ENCODE measurements at regions not wholly inside any gene's neighbourhood (a gene's known extent, or its start where the extent isn't known, plus 50 kb on each side); places are given as distances from the start of the nearest gene placed in this dataset.

DNA sequence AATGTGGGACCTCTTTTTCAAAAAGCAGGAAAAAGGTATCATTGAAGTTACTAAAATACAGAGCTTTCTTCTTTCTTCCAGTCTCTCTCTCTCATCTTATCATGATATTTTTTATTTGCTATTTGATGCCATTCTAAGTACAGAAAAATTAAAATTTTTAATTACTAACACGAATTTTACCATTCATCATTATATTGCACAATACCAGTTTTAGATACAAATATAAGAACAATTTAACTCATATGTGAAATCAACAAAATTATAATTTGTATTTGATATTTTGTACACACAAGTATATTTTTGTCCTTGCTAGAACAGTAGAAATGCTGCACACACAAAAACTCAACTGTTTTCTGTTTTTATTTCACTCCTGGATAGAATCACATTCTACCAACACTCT is 112.2 kb downstream of the OAT start:
- Histone ChIP-seq H3K36me3 (ENCODE audit: control insufficient read depth in 3 of 3, insufficient read depth in 3 of 3, low read length in 3 of 3) (no peaks in the 10 kb centered on the region), H3K9me3 (ENCODE audit: control insufficient read depth in 3 of 3, low read length in 3 of 3) (no peaks in the 10 kb centered on the region), H3K4me3 (ENCODE audit: low read length in 3 of 3) (no peak overlapping the region), H3K4me1 (ENCODE audit: control insufficient read depth in 3 of 3, insufficient read depth in 3 of 3, low read length in 3 of 3) (no peaks in the 10 kb centered on the region), H3K27ac (ENCODE audit: low read depth, low read length) (no peak overlapping the region), H3K27me3 (ENCODE audit: control insufficient read depth in 3 of 3, insufficient read depth in 3 of 3, low read length in 3 of 3) (peaks cover 0 to 6% (median 0%) of the 10 kb centered on the region in 3 donors), H3K9ac (ENCODE audit: low read depth in 1 of 3, low read length in 3 of 3) (no peak overlapping the region)

DNA sequence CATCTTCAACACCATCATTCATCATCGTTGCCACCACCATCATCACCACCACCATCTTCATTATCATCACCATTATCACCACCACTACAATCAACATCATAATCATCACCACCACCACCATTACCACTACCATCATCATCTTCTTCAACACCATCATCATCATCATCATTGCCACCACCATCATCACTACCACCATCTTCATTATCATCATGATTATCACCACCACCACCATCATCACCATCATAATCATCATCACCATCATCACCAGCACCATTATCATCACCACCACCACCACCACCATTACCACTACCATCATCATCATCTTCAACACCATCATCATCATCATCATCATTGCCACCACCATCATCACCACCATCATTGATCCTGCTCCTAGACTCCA is 112.7 kb downstream of the OAT start:
- Histone ChIP-seq H3K9me3 (ENCODE audit: control insufficient read depth in 3 of 3, low read length in 3 of 3) (no peaks in the 10 kb centered on the region), H3K4me1 (ENCODE audit: control insufficient read depth in 3 of 3, insufficient read depth in 3 of 3, low read length in 3 of 3) (no peaks in the 10 kb centered on the region), H3K4me3 (ENCODE audit: low read length in 3 of 3) (no peak overlapping the region), H3K9ac (ENCODE audit: low read depth in 1 of 3, low read length in 3 of 3) (no peak overlapping the region), H3K27me3 (ENCODE audit: control insufficient read depth in 3 of 3, insufficient read depth in 3 of 3, low read length in 3 of 3) (peaks cover 0 to 6% (median 0%) of the 10 kb centered on the region in 3 donors), H3K36me3 (ENCODE audit: control insufficient read depth in 3 of 3, insufficient read depth in 3 of 3, low read length in 3 of 3) (no peaks in the 10 kb centered on the region), H3K27ac (ENCODE audit: low read depth, low read length) (no peak overlapping the region)

DNA sequence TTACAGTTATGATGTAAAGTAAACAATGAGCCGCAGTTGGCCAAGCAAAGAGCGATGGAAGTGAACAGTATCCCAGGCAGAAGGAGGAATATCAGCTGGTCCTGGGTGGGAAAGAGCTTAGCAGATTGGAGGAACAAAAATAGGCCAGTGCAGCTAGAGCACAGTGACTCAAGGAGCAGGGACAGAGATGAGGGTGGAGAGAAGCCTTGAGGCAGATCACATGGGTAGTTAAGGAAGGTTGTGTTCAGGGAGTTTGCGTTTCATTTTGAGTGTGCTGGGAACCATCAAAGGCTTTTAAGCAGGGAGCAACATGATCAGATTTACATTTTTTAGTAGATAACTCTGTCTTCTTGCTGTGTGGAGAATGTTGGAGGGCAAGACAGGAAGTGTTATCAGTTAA is 113.6 kb downstream of the OAT start:
- H3K4me3 ChIP-seq (ENCODE audit: low read length in 3 of 3): no peak overlapping the region
- peaks cover 0 to 6% (median 0%) of the 10 kb centered on the region in 3 donors for H3K27me3 ChIP-seq (ENCODE audit: control insufficient read depth in 3 of 3, insufficient read depth in 3 of 3, low read length in 3 of 3)
- no peaks in the 10 kb centered on the region for H3K9me3 ChIP-seq (ENCODE audit: control insufficient read depth in 3 of 3, low read length in 3 of 3)
- H3K9ac ChIP-seq (ENCODE audit: low read depth in 1 of 3, low read length in 3 of 3): no peak overlapping the region
- no peak overlapping the region for H3K27ac ChIP-seq (ENCODE audit: low read depth, low read length)
- H3K36me3 ChIP-seq (ENCODE audit: control insufficient read depth in 3 of 3, insufficient read depth in 3 of 3, low read length in 3 of 3): no peaks in the 10 kb centered on the region
- H3K4me1 ChIP-seq (ENCODE audit: control insufficient read depth in 3 of 3, insufficient read depth in 3 of 3, low read length in 3 of 3): no peaks in the 10 kb centered on the region

DNA sequence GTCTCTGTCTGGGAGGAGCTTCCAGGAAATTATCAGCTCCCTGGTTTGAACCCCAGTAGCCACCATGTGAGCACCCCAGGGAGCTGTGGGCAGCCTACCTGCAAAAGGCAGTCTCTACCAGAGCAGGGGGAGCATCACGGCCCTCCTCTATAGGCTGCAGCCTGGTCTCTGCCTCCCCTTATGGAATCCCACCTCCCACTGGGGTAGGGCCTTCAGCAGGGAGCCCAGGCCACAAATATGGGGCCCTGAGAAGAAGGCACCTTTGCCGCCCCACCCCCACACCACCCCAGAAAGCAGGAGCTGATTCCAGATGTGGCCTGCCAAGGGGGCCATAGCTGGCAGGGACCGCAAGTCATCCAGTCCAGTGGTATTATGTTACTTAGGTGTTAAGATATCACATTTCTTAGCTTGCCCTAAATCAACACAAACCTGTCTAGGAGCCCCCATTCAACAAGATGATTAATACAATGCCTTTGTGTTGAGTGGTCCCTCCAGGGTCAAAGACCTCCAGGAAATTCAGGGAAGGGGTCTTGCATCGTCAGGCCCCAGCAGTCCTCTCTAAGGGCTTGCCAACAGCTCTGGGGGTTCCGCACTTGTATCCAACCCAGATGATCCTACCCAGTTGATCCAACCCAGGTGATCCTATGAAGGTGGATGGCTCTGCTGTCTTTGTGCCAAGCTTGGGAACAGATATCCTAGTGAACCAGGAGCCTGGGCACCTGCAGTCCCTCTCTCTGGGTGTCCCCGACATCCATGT is 114.9 kb downstream of the OAT start:
- no peak overlapping the region for H3K27ac ChIP-seq (ENCODE audit: low read depth, low read length)
- no peak overlapping the region for H3K4me3 ChIP-seq (ENCODE audit: low read length in 3 of 3)
- no peaks in the 10 kb centered on the region for H3K4me1 ChIP-seq (ENCODE audit: control insufficient read depth in 3 of 3, insufficient read depth in 3 of 3, low read length in 3 of 3)
- no peaks in the 10 kb centered on the region for H3K9me3 ChIP-seq (ENCODE audit: control insufficient read depth in 3 of 3, low read length in 3 of 3)
- H3K9ac ChIP-seq (ENCODE audit: low read depth in 1 of 3, low read length in 3 of 3): no peak overlapping the region
- peaks cover 0 to 8% (median 0%) of the 10 kb centered on the region in 3 donors for H3K27me3 ChIP-seq (ENCODE audit: control insufficient read depth in 3 of 3, insufficient read depth in 3 of 3, low read length in 3 of 3)
- H3K36me3 ChIP-seq (ENCODE audit: control insufficient read depth in 3 of 3, insufficient read depth in 3 of 3, low read length in 3 of 3): no peaks in the 10 kb centered on the region

DNA sequence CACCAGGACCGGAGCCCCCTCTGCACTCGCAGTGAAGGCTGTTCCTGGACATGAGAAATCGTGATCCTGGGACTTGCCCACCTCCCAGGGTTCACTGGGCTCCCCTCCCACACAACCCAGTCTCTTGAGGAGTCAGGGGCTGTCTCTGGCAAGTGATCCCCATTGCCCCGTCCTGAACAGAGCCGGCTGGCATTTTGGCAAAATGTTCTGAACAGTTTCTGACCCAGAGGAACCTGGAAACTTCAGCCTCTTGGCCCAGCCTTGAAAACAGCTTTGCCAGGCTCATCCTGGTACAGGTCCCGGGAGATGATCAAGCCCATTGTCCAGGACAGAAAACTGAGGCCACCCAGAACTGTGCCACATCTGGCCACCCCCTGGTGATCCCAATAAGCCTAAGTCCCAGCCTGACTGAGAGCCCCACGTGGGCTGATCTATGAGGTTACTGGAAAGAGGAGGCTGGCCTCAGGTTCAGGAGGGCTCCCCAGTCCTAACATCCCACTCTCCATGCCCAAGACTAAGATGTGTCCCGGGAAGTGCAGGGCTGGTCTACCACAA is 115.7 kb downstream of the OAT start:
- Histone ChIP-seq H3K27ac (ENCODE audit: low read depth, low read length) (no peak overlapping the region), H3K27me3 (ENCODE audit: control insufficient read depth in 3 of 3, insufficient read depth in 3 of 3, low read length in 3 of 3) (peaks cover 0 to 8% (median 0%) of the 10 kb centered on the region in 3 donors), H3K9me3 (ENCODE audit: control insufficient read depth in 3 of 3, low read length in 3 of 3) (no peaks in the 10 kb centered on the region), H3K36me3 (ENCODE audit: control insufficient read depth in 3 of 3, insufficient read depth in 3 of 3, low read length in 3 of 3) (no peaks in the 10 kb centered on the region), H3K4me3 (ENCODE audit: low read length in 3 of 3) (no peak overlapping the region), H3K4me1 (ENCODE audit: control insufficient read depth in 3 of 3, insufficient read depth in 3 of 3, low read length in 3 of 3) (no peaks in the 10 kb centered on the region), H3K9ac (ENCODE audit: low read depth in 1 of 3, low read length in 3 of 3) (no peak overlapping the region)

DNA sequence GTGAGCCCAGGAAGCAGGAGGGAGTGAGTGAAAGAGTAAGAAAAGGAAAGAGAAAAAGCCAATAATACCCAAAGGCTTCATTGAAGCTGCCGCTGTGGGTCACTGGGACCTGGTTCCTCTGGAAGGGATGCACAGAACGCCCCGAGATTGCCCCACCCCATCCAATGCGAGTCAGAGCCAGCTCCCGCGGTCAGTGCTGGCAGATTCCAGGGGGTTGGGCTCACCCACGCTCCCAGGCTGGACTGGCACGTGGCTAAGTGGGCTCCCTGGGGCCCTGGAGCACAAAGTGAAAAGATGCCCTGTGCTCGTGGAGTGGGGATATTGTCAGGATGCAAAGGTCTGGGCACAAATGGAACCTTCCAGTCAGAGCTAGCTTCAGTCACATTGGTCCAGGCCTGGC is 117.0 kb downstream of the OAT start:
- H3K27me3 ChIP-seq (ENCODE audit: control insufficient read depth in 3 of 3, insufficient read depth in 3 of 3, low read length in 3 of 3): peaks cover 0 to 3% (median 0%) of the 10 kb centered on the region in 3 donors
- H3K4me3 ChIP-seq (ENCODE audit: low read length in 3 of 3): no peak overlapping the region
- no peak overlapping the region for H3K27ac ChIP-seq (ENCODE audit: low read depth, low read length)
- H3K4me1 ChIP-seq (ENCODE audit: control insufficient read depth in 3 of 3, insufficient read depth in 3 of 3, low read length in 3 of 3): no peaks in the 10 kb centered on the region
- no peak overlapping the region for H3K9ac ChIP-seq (ENCODE audit: low read depth in 1 of 3, low read length in 3 of 3)
- H3K36me3 ChIP-seq (ENCODE audit: control insufficient read depth in 3 of 3, insufficient read depth in 3 of 3, low read length in 3 of 3): no peaks in the 10 kb centered on the region
- no peaks in the 10 kb centered on the region for H3K9me3 ChIP-seq (ENCODE audit: control insufficient read depth in 3 of 3, low read length in 3 of 3)

DNA sequence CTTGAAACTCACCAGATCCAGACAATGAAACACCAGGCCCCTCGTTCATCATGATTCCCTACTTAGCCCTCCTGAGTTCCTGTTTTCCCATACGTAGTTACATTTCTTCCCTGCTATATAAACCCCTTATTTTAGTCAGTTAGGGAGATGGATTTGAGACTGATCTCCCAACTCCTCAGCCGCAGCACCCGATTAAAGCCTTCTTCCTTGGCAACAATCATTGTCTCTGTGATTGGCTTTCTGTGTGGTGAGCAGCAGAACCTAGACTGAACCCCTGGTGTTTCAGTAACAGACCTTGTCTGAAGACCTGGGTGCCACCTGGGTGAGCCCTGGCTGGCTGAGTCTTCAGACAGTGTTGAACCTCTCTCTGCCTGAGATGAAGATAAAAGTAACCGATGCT is 118.0 kb downstream of the OAT start:
- Histone ChIP-seq H3K9ac (ENCODE audit: low read depth in 1 of 3, low read length in 3 of 3) (no peak overlapping the region), H3K4me1 (ENCODE audit: control insufficient read depth in 3 of 3, insufficient read depth in 3 of 3, low read length in 3 of 3) (no peaks in the 10 kb centered on the region), H3K4me3 (ENCODE audit: low read length in 3 of 3) (no peak overlapping the region), H3K36me3 (ENCODE audit: control insufficient read depth in 3 of 3, insufficient read depth in 3 of 3, low read length in 3 of 3) (no peaks in the 10 kb centered on the region), H3K27ac (ENCODE audit: low read depth, low read length) (no peak overlapping the region), H3K27me3 (ENCODE audit: control insufficient read depth in 3 of 3, insufficient read depth in 3 of 3, low read length in 3 of 3) (peaks cover 0 to 3% (median 0%) of the 10 kb centered on the region in 3 donors), H3K9me3 (ENCODE audit: control insufficient read depth in 3 of 3, low read length in 3 of 3) (no peaks in the 10 kb centered on the region)

DNA sequence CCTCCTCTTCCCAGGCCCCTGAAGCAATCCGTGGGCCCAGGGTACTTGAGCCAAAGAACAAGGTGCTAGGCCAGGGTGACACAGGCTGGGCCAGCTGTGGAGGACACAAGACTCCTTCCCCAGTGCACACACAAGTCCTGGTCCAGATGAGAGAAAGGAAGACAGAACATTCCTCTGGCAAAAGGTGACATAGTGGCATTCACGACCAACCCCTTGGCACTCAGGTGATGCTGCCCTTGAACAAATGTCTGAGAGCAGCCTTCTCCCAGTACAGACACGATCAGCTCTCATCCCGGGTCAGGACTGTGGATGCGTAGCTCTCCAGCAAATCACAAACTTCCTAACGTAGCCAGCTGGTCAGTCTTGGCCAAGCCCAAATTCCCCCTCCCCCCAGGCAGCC is 118.5 kb downstream of the OAT start:
- H3K27ac ChIP-seq (ENCODE audit: low read depth, low read length): no peak overlapping the region
- H3K9ac ChIP-seq (ENCODE audit: low read depth in 1 of 3, low read length in 3 of 3): no peak overlapping the region
- H3K36me3 ChIP-seq (ENCODE audit: control insufficient read depth in 3 of 3, insufficient read depth in 3 of 3, low read length in 3 of 3): no peaks in the 10 kb centered on the region
- no peak overlapping the region for H3K4me3 ChIP-seq (ENCODE audit: low read length in 3 of 3)
- H3K4me1 ChIP-seq (ENCODE audit: control insufficient read depth in 3 of 3, insufficient read depth in 3 of 3, low read length in 3 of 3): peaks cover 0 to under 1% (median 0%) of the 10 kb centered on the region in 3 donors
- H3K27me3 ChIP-seq (ENCODE audit: control insufficient read depth in 3 of 3, insufficient read depth in 3 of 3, low read length in 3 of 3): peaks cover 0 to 3% (median 0%) of the 10 kb centered on the region in 3 donors
- H3K9me3 ChIP-seq (ENCODE audit: control insufficient read depth in 3 of 3, low read length in 3 of 3): no peaks in the 10 kb centered on the region

DNA sequence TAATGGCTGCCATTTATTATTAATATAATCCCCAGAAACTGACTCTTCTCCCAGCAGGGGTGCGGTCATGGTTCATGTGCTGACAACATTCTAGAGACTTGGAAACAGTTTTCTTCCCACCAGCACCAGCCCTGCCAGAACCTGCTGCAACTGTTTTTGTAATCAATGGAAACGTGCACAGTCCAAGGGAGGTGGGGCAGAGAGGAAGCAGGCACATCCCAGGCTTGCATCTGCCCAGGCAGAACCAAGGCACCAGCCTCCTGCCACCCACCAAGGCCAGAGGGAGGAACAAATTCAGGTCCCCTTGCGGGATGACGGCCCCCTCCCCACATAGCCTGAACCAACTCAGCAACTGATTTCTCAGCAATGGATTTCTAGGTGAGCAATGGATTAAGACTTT is 119.0 kb downstream of the OAT start:
- H3K4me1 ChIP-seq (ENCODE audit: control insufficient read depth in 3 of 3, insufficient read depth in 3 of 3, low read length in 3 of 3): peaks cover 0 to 5% (median 0%) of the 10 kb centered on the region in 3 donors
- no peak overlapping the region for H3K9ac ChIP-seq (ENCODE audit: low read depth in 1 of 3, low read length in 3 of 3)
- H3K36me3 ChIP-seq (ENCODE audit: control insufficient read depth in 3 of 3, insufficient read depth in 3 of 3, low read length in 3 of 3): no peaks in the 10 kb centered on the region
- H3K9me3 ChIP-seq (ENCODE audit: control insufficient read depth in 3 of 3, low read length in 3 of 3): no peaks in the 10 kb centered on the region
- no peak overlapping the region for H3K27ac ChIP-seq (ENCODE audit: low read depth, low read length)
- no peak overlapping the region for H3K4me3 ChIP-seq (ENCODE audit: low read length in 3 of 3)
- peaks cover 0 to 3% (median 0%) of the 10 kb centered on the region in 3 donors for H3K27me3 ChIP-seq (ENCODE audit: control insufficient read depth in 3 of 3, insufficient read depth in 3 of 3, low read length in 3 of 3)

DNA sequence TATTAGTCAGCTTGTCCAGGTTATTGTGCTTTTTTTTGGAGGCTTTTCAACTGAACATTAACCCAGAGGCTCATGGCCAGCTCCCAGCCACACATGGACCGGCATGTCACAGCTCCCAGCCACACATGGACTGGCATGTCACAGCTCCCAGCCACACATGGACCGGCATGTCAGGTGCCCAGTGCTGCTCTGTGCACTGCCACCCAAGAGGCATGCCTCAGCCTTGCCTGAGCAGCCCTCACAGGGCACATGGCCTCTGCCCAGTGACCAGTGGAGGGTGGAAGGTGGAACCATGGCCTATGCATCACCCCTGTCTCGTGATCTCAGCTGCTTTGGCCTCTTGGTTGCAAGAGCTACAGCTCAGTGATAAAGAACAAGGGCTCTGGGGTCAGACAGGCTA is 119.8 kb downstream of the OAT start:
- Histone ChIP-seq H3K4me3 (ENCODE audit: low read length in 3 of 3) (no peak overlapping the region), H3K4me1 (ENCODE audit: control insufficient read depth in 3 of 3, insufficient read depth in 3 of 3, low read length in 3 of 3) (peaks cover 0 to 10% (median 0%) of the 10 kb centered on the region in 3 donors), H3K36me3 (ENCODE audit: control insufficient read depth in 3 of 3, insufficient read depth in 3 of 3, low read length in 3 of 3) (no peaks in the 10 kb centered on the region), H3K27me3 (ENCODE audit: control insufficient read depth in 3 of 3, insufficient read depth in 3 of 3, low read length in 3 of 3) (peaks cover 0 to 3% (median 0%) of the 10 kb centered on the region in 3 donors), H3K9me3 (ENCODE audit: control insufficient read depth in 3 of 3, low read length in 3 of 3) (no peaks in the 10 kb centered on the region), H3K27ac (ENCODE audit: low read depth, low read length) (no peak overlapping the region), H3K9ac (ENCODE audit: low read depth in 1 of 3, low read length in 3 of 3) (no peak overlapping the region)
